OCI-LY7 (cell line): ENCODE measurements at regions not wholly inside any gene's neighbourhood (a gene's known extent, or its start where the extent isn't known, plus 50 kb on each side); places are given as distances from the start of the nearest gene placed in this dataset.

Experiments used
- BruUV-seq: library from RNA; stranded (reverse); fragments of 400-500 nt; replicated peaks from 2 replicates; lab custom pipeline; 2021; lab: Mats Ljungman, UMichigan
- CTCF ChIA-PET: fragments of 300-600 bp; sonication (Branson Sonifier 250); formaldehyde crosslinking; loops from one replicate; lab custom pipeline; 2022; ENCODE audit warnings: antibody characterized with exemption; ENCODE audit not compliant: unreplicated experiment; lab: Charles Lee
- POLR2A ChIA-PET: fragments of 300-600 bp; sonication (Branson Sonifier 250); formaldehyde crosslinking; loops from one replicate; lab custom pipeline; 2022; ENCODE audit warnings: antibody characterized with exemption; lab: Charles Lee
- DNase-seq: peaks from one replicate; pipeline ENCODE4 v3.0.0-alpha.2; 2015; ENCODE audit warnings: low spot score
- H2AFZ ChIP-seq: fragments of 200-600 bp; sonication (generic), shearing (Covaris generic); 2 replicates; pipeline ENCODE4 v1.6.1; 2014; ENCODE audit warnings: mild to moderate bottlenecking, antibody characterized with exemption, low read length, moderate library complexity
- H3K27ac ChIP-seq: fragments of 200-600 bp; sonication (generic); 2 replicates; pipeline ENCODE4 v1.5.1; 2014; ENCODE audit warnings: mixed run types, low read depth, mild to moderate bottlenecking, moderate library complexity, low read length, inconsistent platforms; ENCODE audit not compliant: poor library complexity, severe bottlenecking
- H3K36me3 ChIP-seq: fragments of 200-600 bp; sonication (generic); 2 replicates; pipeline ENCODE4 v1.6.1; 2014; ENCODE audit warnings: mild to moderate bottlenecking, antibody characterized with exemption, low read length, moderate library complexity, mixed read lengths; ENCODE audit not compliant: insufficient read depth
- H3K4me1 ChIP-seq: fragments of 200-600 bp; sonication (generic); 2 replicates; pipeline ENCODE4 v1.5.1; 2014; ENCODE audit warnings: mild to moderate bottlenecking, low read length; ENCODE audit not compliant: insufficient read depth, poor library complexity, severe bottlenecking
- H3K4me2 ChIP-seq: fragments of 200-600 bp; sonication (generic); 2 replicates; pipeline ENCODE4 v1.6.1; 2014; ENCODE audit warnings: mild to moderate bottlenecking, low read length
- H3K4me3 ChIP-seq: fragments of 200-600 bp; sonication (generic); 2 replicates; pipeline ENCODE4 v1.5.1; 2014; ENCODE audit warnings: mild to moderate bottlenecking, low read depth, low read length; ENCODE audit not compliant: poor library complexity, severe bottlenecking
- H3K79me2 ChIP-seq: fragments of 200-600 bp; sonication (generic); 2 replicates; pipeline ENCODE4 v1.6.1; 2016; ENCODE audit warnings: low read depth, mild to moderate bottlenecking, low read length, moderate library complexity, mixed read lengths; ENCODE audit not compliant: insufficient read depth
- H3K9me2 ChIP-seq: fragments of 200-600 bp; sonication (generic); 2 replicates; pipeline ENCODE4 v1.6.1; 2016; ENCODE audit warnings: mild to moderate bottlenecking, low read length, mixed read lengths; ENCODE audit not compliant: insufficient read depth
- H3K9me3 ChIP-seq: fragments of 200-600 bp; sonication (generic); 2 replicates; pipeline ENCODE4 v1.6.1; 2014; ENCODE audit warnings: mild to moderate bottlenecking, mixed run types, low read length, mixed read lengths
- H4K20me1 ChIP-seq: fragments of 200-600 bp; sonication (generic); 2 replicates; pipeline ENCODE4 v1.6.1; 2014; ENCODE audit warnings: mild to moderate bottlenecking, antibody characterized with exemption, low read length, moderate library complexity, mixed read lengths; ENCODE audit not compliant: insufficient read depth
- CTCF ChIP-seq: fragments of 200-600 bp; sonication (generic); conservative IDR thresholded peaks from 2 replicates; pipeline ENCODE4 v1.5.1; 2014; ENCODE audit warnings: mild to moderate bottlenecking, antibody characterized with exemption, low read length, moderate library complexity, mixed read lengths
- EZH2phosphoT487 ChIP-seq: fragments of 200-600 bp; sonication (generic); IDR thresholded peaks from 2 replicates; pipeline ENCODE4 v1.6.1; 2018; ENCODE audit warnings: low read depth, borderline replicate concordance, mild to moderate bottlenecking, mixed run types, antibody characterized with exemption, low read length, moderate library complexity, mixed read lengths
- intact Hi-C: fragments of 100-400 bp; cut with micrococcal nuclease; formaldehyde crosslinking; loops from one replicate; pipeline ENCODE4 v1.10.0; 2022; ENCODE audit not compliant: unreplicated experiment

- POLR2A ChIA-PET: interaction anchor here (0.5 to 1.2 kb wide), 2 partner anchors 11 to 29 kb away, joined by 3 read pairs; no protein-coding TSS in a partner anchor
- no peaks in the 10 kb centered on the region for H3K9me2 ChIP-seq
- no peaks in the 10 kb centered on the region for H3K79me2 ChIP-seq
- H3K4me3 ChIP-seq: no peak overlapping the region
- no peaks in the 10 kb centered on the region for H3K9me3 ChIP-seq
- H3K4me1 ChIP-seq: no peaks in the 10 kb centered on the region
- no TSS peak for BruUV-seq
- CTCF ChIA-PET: no interaction called here
- H2AFZ ChIP-seq: no peak overlapping the region
- no peaks in the 10 kb centered on the region for H4K20me1 ChIP-seq
- intact Hi-C loops: no loop called here
- TF ChIP-seq CTCF (no peak), EZH2phosphoT487 (no peak)
- no peak overlapping the region for H3K27ac ChIP-seq
- no peak overlapping the region for H3K4me2 ChIP-seq
- H3K36me3 ChIP-seq: no peaks in the 10 kb centered on the region
- no peak for DNase-seq
Observed at GRCh38 chr4:170769862-170770261, 680.1 kb upstream of the AADAT start.

- Histone ChIP-seq H3K9me2 (no peaks in the 10 kb centered on the region), H3K4me2 (no peak overlapping the region), H2AFZ (no peak overlapping the region), H3K4me1 (no peaks in the 10 kb centered on the region), H4K20me1 (no peaks in the 10 kb centered on the region), H3K4me3 (no peak overlapping the region), H3K36me3 (no peaks in the 10 kb centered on the region), H3K9me3 (no peaks in the 10 kb centered on the region), H3K79me2 (no peaks in the 10 kb centered on the region), H3K27ac (no peak overlapping the region)
- no peak for TF ChIP-seq CTCF
- TF ChIP-seq EZH2phosphoT487: no peak
- intact Hi-C loops: no loop called here
- DNase-seq: no peak
- CTCF ChIA-PET: no interaction called here
- POLR2A ChIA-PET: interaction anchor here (0.7 to 0.8 kb wide), 2 partner anchors 11 to 76 kb away, joined by 3 read pairs; no protein-coding TSS in a partner anchor
- no TSS peak for BruUV-seq
Observed at GRCh38 chr4:170758988-170759387, 669.2 kb upstream of the AADAT start.

- CTCF ChIA-PET: no interaction called here
- no peak for TF ChIP-seq CTCF
- no peak for TF ChIP-seq EZH2phosphoT487
- Histone ChIP-seq H3K9me3 (no peaks in the 10 kb centered on the region), H3K9me2 (no peaks in the 10 kb centered on the region), H3K4me1 (no peaks in the 10 kb centered on the region), H3K79me2 (no peaks in the 10 kb centered on the region), H2AFZ (no peak overlapping the region), H4K20me1 (no peaks in the 10 kb centered on the region), H3K27ac (no peak overlapping the region), H3K4me2 (no peak overlapping the region), H3K4me3 (no peak overlapping the region), H3K36me3 (no peaks in the 10 kb centered on the region)
- BruUV-seq: no TSS peak
- POLR2A ChIA-PET: no interaction called here
- intact Hi-C loops: no loop called here
- no peak for DNase-seq
Observed at GRCh38 chr4:170750519-170750918, 660.8 kb upstream of the AADAT start.
